NOMO-1 treated with DMSO at 0.1 percent for 48 hours (cell line): ENCODE measurements at regions not wholly inside any gene's neighbourhood (a gene's known extent, or its start where the extent isn't known, plus 50 kb on each side); places are given as distances from the start of the nearest gene placed in this dataset.

Experiments
- DNase-seq: peaks from one replicate; lab custom pipeline; 2025; ENCODE audit not compliant: unreplicated experiment; lab: John Stamatoyannopoulos, UW

DNA sequence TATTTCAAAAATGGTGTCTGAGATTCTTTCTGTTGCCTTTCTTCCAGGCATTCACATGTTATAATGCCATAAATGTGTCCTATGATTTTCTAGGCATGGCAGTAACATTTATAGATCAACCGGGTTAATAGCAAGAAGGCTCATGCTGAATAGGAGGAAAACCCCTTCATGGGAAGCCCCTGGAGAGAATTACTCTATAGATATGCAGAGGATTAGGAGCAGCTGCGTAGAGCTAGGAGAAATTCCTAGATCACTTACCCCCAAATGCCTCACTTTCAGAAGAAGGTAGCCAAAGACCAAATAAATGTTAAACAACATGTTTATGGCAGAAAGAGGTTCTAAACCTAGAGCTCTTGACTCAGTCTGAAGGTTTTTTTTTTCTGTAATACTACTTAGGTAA, 153.4 kb upstream of the CTNNA2 start:
- no peak for DNase-seq

DNA sequence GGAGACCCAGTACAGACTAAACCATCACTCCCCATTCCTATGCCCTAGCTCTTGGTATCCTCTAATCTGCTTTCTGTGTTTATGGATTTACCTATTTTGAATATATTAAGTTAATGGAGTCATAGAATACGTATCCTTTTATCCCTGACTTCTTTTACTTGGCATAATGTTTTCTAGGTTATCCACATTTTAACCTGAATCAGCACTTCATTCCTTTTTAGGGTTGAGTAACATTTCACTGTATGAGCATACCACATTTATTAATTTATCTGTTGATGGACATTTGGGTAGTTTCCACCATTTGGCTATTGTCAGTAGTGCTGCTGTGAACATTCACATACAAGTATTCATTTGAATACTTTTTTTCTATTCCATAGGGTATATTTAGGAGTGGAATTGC, 157.3 kb upstream of the CTNNA2 start:
- no peak for DNase-seq

DNA sequence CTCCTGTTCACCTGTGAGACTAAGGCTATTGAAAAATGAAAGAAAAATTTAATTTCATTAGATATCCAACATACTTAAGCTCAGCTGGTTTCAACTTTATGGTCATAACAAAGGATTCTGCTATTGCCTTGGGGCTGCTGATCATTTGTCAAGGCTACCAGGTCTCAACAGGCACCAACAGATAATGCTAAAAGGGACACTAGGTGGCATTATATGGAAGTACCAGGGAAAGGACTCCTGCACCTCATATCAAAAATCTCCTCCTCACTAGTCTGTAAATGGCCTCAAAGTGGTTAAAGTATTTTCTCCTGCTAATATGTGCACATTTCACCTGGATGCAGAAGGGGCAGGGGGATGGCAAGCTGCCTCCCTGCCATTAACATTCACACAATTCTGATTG, 167.9 kb upstream of the REG3A start:
- DNase-seq, result no peak

DNA sequence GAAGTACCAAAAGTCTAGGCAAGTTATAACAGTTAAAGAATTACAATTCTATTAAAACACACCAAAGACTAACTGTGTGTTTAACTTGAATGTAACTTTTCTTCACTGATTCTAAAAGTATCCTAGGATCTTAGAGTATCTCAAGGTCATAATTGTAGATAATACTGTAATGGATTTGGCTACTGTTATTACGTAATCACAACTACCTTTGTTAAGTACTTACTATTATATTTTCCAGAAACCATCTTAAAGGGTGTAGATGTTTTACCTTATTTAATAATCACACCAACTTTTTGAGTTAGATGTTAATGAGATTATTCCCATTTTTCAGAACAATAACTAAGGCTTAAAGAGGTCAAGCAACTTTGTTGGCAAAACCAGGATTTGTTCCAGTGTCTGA, 161.3 kb upstream of the REG3A start:
- DNase-seq, result no peak

DNA sequence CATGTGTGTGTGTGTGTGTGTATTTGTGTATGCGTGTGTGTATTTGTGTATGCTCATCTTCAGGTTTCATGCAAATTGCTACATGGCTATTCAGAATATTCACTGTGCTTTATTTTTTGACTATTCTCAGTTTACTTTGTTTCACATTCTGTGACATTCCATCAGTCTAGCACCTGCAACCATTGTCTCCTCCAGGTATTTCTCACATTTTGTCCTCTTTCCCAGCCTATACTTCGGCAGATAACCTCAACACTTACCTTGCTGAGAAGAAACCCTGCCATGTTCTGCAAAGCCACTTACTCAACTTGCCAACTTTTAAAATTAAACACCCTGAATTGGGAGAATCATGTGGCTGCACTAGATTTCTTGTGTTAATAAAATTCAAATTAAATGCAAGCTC, 135.4 kb upstream of the REG3A start:
- DNase-seq, result no peak

DNA sequence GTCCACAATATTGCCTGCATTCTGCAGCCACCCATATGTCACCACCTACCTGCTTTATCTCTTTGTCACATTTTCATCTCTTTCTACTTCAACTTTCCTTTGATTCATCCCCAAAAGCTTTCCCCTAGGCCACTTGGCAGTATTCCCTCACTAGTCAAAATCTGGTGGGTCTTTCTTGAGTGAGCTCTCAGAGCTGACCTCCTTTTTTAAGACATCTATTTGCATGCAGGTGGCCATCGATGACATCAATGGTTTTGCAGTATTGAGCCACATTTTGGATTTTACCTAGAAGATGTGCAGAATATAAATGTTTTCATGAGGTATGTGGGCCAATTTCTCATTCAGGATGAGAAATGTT, 133.4 kb upstream of the REG3A start:
- no peak for DNase-seq

DNA sequence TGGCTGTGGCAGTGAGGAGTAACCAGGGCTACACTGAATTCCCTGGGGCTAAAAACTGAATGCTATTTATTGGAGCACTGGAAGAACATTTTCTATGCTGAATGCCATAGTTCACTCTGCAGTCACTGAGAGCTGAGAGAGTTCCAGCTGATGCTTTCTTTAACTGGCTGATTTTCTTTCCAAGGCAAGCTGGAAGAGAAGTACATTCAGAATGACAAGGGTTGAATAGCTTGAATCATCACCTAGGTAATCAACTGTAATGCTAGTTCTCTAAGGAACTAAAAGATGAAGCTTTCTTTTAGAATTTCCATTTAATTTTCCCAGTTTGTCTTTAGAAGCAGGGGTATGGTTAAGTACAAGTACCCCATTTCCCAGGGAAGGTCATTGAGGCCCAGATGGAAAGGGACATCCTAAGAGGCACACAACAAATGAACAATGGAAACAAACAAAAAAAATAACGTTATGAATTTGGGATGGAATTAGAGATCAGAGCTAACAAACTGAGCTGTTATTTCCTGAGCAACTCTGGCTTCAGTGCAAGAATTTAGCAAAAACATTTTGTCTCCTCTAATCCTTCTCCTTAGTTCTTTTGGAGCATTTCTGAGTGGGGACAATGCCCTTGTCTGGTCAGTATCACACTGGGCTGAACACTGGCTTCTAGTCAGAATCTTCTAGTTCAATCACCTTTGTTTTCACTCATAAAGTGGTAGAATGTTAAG, 132.8 kb upstream of the REG3A start:
- no peak for DNase-seq

DNA sequence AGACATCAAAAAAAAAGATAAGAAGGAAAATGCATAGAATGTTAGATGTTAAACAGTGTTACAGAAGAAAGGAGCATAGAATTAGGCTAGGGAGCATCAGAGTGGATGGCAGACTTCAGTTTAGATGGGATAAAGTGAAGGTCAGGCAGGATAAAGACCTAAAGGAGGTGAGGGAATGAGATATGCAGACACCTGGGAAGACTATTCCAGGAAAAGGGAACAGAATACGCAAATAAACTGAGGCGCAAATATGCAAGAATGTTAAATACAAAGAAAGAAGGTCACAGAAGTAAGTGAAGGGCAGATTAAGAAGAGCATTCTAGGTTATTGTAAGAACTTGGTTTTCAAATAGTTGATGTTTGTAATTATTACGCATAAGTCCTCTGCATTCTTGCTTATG, 116.3 kb upstream of the REG3A start:
- no peak for DNase-seq

DNA sequence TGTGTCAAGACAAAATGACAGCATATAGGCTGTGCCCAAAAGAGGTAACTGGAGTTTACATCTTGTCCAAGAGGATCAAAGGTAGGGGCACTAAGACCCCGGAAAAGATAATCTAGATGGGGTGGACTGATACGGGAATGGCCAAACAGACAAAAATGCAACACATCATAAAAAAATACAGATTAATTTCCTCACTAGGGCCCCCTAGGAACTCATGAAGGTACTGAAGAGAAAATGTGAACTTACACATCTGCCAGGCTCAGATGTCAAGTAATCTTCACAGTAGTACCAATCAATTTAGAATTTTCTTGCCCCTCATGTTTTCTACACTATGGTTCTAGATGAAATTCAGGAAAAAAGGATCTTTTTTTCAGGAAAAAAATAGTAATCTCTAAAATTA, 115.6 kb upstream of the REG3A start:
- DNase-seq, result no peak

DNA sequence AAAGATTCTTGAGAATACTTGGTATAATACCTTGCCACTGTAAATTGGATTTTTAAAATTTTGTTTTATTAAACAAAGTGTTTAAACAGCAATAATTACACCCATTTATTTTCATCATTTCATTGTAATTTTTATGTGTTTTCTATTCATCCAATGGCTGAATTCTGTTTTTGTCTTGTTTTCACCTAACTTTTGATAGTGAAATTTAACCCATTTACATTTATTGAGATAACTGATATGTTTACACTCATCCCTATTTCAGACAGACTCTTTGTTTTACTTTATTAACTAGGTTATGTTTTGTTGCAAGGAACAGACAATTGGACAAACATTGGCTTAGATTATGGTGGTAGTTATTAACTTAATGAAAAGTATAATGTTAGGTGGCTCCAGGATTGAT, 113.1 kb upstream of the REG3A start:
- DNase-seq, result no peak

DNA sequence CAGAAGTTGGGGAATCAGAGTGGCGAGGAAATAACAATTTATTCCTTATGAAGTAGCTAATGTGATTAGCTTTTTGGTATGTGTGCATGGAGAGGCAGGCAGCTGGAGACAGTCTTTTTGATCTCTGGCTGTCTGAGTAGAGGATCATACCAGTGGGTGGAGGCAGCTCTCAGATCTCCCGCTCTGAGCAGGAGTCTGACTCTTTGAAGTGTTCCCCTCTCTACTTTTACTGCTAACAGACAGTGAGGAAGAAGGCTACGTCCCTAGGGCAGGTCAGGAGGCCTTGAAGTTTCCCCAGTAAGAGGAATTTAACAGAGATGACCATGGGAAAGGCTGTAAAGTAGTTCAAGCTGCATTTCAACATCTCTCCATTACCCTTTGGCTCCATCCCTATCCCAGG, 111.9 kb upstream of the REG3A start:
- no peak for DNase-seq

DNA sequence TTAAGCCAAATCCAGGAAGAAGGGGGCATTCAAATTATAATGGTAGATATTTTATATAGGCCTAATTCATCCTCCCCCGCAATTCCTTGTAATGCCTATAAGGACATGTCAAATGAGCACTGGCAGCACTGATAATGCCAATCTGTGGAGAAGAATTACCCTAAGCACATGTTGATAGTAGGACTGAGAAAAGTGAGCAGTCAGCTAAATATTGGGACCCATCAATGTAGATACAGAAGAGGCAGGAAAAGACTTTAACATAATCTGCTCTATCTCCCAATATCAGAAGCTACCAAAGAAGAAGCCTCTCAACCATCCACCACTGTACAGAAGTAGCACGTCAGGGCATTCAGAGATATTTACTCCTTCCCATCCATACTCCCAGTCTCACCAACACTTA, 101.3 kb upstream of the REG3A start:
- no peak for DNase-seq

DNA sequence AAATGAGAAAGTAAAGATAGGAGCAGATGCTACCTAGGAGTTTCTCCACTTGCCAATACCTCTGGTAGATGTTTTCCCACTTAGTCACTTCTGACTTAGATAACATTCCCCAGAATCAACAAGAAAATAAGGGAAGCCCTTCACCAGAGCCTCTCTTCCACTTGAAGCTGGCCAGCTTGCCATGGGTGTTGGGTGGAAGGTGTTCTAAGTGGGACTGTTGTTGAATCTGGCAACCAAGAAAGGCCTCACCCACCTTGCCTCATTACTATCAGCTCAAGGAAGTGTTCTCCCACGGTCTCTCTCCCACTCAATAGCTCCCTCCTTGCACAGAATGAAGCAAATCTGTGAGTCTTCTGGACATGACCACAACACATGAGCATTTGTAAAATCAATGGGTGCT, 100.4 kb upstream of the REG3A start:
- no peak for DNase-seq

DNA sequence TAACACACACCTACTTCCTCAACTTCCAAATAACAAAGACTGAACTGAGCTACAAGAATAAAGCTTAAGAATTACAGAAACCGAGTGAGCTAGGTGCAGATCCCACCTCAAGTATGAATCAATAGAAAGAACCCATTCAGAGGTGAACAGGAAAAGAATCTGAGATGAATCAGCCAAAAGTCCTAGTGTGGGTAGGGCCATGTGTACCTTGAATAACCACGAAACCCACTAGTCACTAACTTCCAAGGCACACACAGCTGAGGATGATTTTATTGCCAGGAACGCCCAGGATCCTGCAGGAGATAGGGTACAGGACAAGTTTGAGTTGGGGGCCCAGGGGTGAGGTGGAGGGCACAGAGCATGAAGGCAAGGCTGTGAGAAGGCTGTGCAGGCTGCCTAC, 99.7 kb upstream of the REG3A start:
- DNase-seq, result no peak

DNA sequence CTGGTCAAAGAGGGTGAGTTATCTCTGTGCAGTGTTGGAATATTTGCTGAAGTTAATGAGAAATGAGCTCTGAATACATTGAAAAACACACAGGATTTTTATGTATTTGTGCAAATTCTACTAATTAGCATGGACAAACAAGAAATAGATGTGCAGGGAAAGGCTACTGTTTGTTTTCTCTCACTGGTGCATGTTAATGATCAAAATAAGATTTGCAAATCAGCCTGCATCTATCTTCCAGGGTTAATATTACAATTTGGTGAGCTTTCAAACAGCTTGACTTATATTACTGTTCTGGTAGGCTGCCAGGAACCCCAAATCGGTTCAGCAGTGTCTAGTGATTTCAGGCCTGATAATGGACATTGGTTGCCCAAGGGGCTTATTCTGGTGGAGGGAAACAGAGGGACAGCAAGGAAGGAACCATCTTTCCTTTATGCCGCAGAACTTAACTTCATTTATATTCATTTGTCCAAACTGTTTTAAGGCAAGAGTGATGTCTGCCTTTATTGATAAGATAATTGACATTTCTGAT, 93.8 kb upstream of the REG3A start:
- no peak for DNase-seq

DNA sequence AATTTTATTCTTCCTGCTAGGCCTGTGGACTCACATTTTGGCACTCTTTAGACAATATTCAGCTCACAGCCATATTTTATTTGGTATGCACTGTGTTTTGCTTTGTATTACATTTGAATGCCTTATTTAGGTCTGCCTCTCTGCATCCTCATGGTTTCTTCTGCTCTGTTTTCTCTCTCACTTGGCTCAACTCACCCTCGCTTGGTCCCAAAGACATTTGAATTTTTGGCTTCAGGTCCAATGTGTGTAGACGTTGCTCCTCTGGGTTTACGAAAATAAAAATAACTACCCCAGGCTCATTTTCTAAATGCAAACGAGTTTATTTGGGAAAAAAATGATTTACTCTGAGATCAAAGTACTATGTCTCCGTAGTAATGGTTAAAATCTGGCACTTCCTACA, 91.1 kb upstream of the REG3A start:
- no peak for DNase-seq

DNA sequence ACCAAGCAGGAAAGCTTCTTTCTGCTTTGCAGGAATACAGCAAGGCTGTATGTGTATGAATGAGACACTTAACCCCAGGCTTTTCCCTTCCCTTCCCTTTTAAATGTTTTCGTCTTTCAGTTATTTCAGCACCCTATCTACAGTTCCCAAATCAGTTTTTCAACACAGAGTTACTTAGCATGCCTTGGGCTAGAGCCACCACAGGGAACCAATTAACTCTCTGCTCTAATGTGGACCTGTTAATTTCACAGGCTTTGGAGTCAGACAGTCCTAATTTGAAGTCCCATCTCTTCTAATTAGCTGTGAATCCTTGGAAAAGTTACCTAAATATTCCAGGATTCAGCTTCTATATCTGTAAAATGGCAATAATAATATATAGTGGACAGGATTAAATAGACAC, 89.2 kb upstream of the REG3A start:
- no peak for DNase-seq

DNA sequence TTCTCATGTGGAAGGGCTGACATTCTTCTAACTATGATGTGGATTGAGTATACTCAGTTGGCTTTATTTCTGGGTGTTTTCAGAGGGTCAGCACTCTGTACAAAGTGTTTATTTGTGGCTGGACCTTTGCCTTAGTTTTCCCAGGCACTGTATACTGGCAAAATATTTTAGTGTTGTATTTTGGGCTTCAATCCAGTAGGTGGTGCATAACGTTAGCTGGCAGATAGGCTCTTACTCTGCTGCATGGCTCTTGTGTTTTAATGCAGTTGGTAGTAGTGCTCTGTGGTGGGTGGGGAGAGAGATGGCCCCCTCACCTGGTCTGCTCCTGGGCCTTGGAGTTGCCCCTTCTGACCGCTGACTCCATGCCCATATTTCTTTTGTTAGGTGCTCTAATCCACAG, 75.6 kb upstream of the REG3A start:
- DNase-seq, result no peak

DNA sequence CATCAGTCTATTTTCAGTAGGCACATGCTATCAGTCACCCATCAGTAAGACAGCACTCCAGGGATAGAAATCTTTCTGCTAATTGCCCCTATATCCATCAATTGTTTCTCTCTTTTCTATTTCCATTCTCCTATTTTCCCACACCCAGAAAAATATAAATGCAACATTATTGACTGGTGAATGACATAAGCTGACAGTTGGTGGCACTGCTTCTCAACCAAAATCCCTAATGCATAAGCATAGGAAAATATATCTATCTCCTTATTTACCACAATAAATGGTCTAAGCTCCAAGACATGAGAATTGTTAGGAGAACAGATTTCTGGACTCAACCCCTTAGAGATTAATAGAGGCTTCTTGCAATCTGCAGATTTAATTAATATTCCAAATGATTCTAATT, 64.0 kb upstream of the REG3A start:
- no peak for DNase-seq

DNA sequence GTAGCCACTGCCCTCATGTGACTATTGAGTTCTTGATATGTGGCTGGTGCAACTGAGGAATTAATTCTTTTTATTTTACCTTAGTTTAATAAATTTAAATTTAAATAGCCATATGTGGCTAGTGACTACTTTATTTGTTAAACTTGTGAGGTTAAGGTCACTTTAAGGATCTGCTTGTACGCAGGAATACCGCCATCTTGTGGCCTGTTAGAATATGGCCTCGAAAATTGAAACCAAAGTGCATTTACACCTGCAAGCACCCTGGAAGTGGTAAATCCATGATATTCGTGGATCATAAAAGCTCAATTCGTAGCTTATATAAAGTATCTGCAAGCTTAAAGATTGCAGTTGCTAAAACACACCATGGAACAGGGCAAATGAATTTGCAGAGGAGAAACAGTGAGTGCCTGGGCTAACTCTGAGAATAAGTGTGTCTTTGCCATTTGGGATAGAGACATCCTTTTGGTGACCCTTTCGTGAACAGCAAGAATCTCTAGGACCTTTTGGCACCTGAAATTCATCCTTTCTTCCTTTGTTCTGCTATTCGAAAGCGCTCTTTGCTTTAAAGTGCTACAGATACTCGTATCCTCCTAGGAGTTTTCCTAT, 59.9 kb upstream of the REG3A start:
- DNase-seq, result peak; percentile 50

DNA sequence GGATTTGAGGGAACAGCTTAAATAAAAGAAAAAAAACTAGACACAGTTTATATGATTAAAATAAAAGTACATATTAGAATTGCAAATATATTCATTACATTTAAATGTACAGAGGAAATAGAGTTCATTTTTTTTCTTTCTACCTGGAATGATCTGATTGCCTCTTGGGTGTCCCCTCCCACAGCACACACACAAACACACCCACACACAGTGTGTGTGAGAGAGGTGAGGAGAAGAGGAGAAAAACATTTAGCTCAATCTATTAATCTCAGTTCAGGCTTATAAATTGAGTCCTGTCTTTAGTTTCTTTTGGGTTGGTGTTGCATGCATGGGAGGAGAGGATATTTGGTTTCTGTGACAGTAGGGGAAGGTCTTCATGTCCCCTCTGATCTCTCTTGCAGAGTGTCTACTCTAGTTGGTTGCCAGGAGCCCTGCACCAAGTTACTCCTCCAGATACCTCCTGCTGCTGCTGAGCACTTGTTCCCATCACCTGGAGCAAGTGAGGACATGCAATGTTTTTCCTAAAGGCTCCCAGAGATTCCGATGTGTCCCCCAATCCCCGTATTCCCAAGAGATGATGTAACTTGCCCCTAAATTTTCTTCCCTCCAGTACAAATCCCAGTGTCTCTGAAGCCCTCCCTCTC, 50.8 kb upstream of the REG3A start:
- no peak for DNase-seq
